ENCODE measurements at regions not wholly inside any gene's neighbourhood (a gene's known extent, or its start where the extent isn't known, plus 50 kb on each side); places are given as distances from the start of the nearest gene placed in this dataset.
"Not testable (repeated sequence)": the region's sequence is repeated elsewhere in the genome, so short reads cannot be mapped to it uniquely, and the experiment has no call there.

DNA sequence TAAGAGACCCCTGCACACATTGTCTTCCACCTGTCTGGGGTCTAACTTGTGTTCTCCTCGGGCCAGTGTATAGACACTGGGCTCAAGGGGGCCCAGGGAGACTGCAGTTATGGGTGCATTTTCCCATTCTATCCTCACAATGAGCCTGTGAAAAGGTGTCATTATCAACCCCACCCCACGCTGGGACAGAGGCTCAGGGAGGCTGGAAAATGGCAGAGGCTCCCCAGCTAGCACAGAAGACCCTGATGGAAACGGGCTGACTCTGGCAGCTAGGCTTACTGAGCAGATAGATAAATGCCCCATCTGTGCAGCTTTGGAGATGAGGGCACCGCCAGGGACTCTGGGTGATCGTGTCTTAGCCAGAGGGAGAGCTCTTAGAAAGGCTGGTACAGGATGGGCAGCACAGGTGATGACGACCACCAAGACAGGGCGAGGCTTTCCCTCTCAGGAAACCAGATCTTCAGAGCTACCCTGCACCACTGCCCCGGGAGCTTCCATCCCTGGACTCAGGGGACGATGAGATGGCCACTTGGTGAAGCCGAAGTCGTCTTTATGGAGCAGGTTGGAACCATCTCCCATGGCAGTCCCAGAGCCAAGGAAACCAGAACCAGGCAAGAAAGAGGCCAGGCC, 58.2 kb upstream of the CHST15 start:
- Histone ChIP-seq H3K4me3 (ENCODE audit: low read depth in 1 of 2, low read length in 2 of 2) (no peak overlapping the region), H3K36me3 (ENCODE audit: control insufficient read depth in 1 of 2, insufficient read depth in 2 of 2, low read length in 2 of 2) (no peaks in the 10 kb centered on the region), H3K27me3 (ENCODE audit: control insufficient read depth in 1 of 2, insufficient read depth in 2 of 2, low read length in 2 of 2) (no peaks in the 10 kb centered on the region), H3K4me1 (ENCODE audit: control insufficient read depth in 1 of 2, insufficient read depth in 2 of 2, low read length in 2 of 2) (peaks cover 24 to 25% of the 10 kb centered on the region in 2 donors), H3K27ac (ENCODE audit: low read depth, low read length) (no peak overlapping the region), H3K9ac (ENCODE audit: low read depth in 1 of 2, low read length in 2 of 2) (no peak overlapping the region), H3K9me3 (ENCODE audit: control insufficient read depth in 1 of 2, low read length in 2 of 2) (peaks cover 0 to 2% of the 10 kb centered on the region in 2 donors)

DNA sequence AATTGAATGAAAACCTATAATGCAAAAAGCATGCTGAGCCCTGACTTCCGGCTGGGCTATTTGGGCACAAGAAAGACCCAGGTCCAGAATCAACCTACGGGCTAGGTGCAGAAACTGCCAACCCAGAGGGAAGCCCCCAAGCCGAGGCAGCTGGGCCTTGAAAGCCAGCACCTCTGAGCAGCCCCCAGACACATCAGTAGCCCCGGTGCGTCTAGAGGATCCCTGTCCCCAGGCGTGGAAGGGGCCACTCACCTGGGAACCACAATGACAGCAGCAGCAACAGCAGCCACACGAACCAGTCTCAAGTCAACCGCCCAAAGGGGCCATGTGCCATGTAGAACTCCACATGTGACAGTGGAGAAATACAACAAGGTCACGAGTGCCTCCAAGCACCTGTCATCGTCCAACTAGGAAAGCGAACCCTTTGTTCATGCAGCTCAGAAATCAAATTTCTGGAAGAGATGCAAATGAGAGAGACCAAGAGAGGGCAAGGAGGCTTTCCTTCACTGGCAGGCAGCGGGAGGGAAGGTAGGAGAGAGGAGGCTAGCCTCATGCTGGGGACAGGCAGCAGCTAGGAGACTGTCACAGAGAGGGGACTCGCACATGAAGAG, 57.5 kb upstream of the CHST15 start:
- no peaks in the 10 kb centered on the region for H3K27me3 ChIP-seq (ENCODE audit: control insufficient read depth in 1 of 2, insufficient read depth in 2 of 2, low read length in 2 of 2)
- H3K27ac ChIP-seq (ENCODE audit: low read depth, low read length) = no peak overlapping the region
- no peak overlapping the region for H3K9ac ChIP-seq (ENCODE audit: low read depth in 1 of 2, low read length in 2 of 2)
- H3K4me1 ChIP-seq (ENCODE audit: control insufficient read depth in 1 of 2, insufficient read depth in 2 of 2, low read length in 2 of 2) = peaks cover 21 to 24% of the 10 kb centered on the region in 2 donors
- H3K36me3 ChIP-seq (ENCODE audit: control insufficient read depth in 1 of 2, insufficient read depth in 2 of 2, low read length in 2 of 2) = no peaks in the 10 kb centered on the region
- no peak overlapping the region for H3K4me3 ChIP-seq (ENCODE audit: low read depth in 1 of 2, low read length in 2 of 2)
- peaks cover 0 to 2% of the 10 kb centered on the region in 2 donors for H3K9me3 ChIP-seq (ENCODE audit: control insufficient read depth in 1 of 2, low read length in 2 of 2)

DNA sequence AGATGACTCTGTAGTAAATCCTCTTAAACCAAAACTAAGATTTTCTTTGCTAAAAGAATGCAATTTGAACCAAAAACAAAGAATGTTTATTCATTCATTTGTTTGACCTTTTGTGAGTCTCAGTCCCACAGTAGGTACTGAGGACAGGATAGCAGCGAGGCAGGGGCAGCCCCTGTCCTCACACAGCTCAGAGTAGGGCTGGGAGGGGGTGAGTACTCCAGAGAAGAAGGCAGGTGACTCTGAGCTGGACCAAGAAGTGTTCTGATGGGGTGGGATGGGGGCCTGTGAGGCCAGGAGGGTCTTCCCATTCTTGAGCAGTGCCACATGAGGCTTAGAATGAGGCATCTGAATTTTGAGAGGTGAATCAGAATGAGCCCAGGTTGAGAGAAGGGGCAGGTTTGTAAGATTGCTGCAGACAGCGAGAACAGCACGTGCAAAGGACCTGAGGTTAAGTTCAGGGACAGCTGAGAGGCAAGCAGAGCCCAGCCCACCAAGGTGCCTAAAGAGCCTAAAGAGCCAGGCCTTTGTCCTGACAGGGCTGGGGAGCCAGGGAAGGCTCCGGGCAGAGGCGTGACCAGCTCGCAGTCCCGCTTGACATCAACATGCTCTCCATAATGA, 56.9 kb upstream of the CHST15 start:
- no peak overlapping the region for H3K9ac ChIP-seq (ENCODE audit: low read depth in 1 of 2, low read length in 2 of 2)
- peaks cover 23 to 29% of the 10 kb centered on the region in 2 donors for H3K4me1 ChIP-seq (ENCODE audit: control insufficient read depth in 1 of 2, insufficient read depth in 2 of 2, low read length in 2 of 2)
- H3K36me3 ChIP-seq (ENCODE audit: control insufficient read depth in 1 of 2, insufficient read depth in 2 of 2, low read length in 2 of 2) = no peaks in the 10 kb centered on the region
- H3K27me3 ChIP-seq (ENCODE audit: control insufficient read depth in 1 of 2, insufficient read depth in 2 of 2, low read length in 2 of 2) = no peaks in the 10 kb centered on the region
- no peak overlapping the region for H3K27ac ChIP-seq (ENCODE audit: low read depth, low read length)
- H3K4me3 ChIP-seq (ENCODE audit: low read depth in 1 of 2, low read length in 2 of 2) = no peak overlapping the region
- H3K9me3 ChIP-seq (ENCODE audit: control insufficient read depth in 1 of 2, low read length in 2 of 2) = peaks cover 0 to 2% of the 10 kb centered on the region in 2 donors

DNA sequence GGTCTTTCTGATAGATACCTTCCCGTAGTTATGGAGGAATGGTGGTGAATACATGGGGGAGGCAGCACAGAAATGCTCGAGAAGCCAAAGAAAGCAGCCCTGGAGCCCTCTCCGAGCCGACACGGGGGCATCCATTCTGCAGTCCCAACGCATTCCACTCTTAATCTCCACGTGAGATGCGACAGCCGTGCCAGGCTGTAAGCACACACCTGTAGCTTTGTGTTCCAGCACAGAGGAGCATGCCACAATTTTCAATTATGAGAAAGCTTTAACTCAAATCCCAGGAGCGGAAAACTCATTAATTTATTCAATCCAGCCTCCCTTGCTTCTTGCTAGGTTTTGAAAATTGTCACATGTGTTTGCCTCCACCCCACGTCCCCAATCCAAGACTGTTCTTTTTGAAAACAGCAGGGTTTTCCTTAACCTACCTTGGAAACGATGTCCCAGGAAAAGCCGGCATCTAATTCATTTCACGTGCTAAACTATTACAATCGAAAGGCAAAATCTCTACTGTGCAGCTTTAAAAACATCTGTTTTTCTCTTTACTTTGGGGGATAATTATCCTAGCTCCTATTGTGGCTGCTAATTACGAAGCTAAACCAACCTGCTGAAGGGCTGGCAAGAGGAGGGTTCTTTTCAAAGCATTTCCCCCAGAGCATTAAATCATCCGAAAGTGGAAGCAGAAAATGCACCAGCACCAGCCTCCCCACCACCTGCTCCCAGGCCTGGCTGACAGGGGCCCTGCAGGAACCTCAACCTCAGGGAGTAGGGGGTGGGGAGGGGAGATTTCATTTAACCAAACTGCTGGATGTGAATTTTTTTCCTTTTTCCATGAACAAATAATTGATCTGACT, 56.0 kb upstream of the CHST15 start:
- Histone ChIP-seq H3K4me1 (ENCODE audit: control insufficient read depth in 1 of 2, insufficient read depth in 2 of 2, low read length in 2 of 2) (peaks cover 23 to 34% of the 10 kb centered on the region in 2 donors), H3K27me3 (ENCODE audit: control insufficient read depth in 1 of 2, insufficient read depth in 2 of 2, low read length in 2 of 2) (no peaks in the 10 kb centered on the region), H3K4me3 (ENCODE audit: low read depth in 1 of 2, low read length in 2 of 2) (no peak overlapping the region), H3K9ac (ENCODE audit: low read depth in 1 of 2, low read length in 2 of 2) (no peak overlapping the region), H3K36me3 (ENCODE audit: control insufficient read depth in 1 of 2, insufficient read depth in 2 of 2, low read length in 2 of 2) (no peaks in the 10 kb centered on the region), H3K9me3 (ENCODE audit: control insufficient read depth in 1 of 2, low read length in 2 of 2) (no peaks in the 10 kb centered on the region), H3K27ac (ENCODE audit: low read depth, low read length) (no peak overlapping the region)

DNA sequence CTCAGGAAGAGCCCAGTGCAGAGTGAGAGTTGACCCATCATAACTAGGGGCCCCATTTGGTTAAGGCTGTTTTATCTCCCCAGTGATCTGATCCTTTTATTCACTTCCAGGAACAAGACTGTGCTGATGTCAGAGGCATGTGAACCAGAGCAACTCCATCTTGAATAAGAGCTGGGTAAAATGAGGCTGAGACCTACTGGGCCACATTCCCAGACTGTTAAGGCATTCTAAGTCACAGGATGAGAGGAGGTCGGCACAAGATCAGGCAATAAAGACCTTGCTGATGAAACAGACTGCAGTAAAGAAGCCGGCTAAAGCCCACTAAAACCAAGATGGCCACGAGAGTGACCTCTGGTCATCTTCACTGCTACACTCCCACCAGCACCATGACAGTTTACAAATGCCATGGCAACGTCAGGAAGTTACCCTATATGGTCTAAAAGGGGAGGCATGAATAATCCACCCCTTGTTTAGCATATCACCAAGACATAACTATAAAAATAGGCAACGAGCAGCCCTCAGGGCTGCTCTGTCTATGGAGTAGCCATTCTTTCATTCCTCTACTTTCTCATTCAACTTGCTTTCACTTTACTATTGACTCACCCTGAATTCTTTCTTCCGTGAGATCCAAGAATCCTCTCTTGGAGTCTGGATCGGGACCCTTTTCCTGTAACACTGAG, 55.3 kb upstream of the CHST15 start:
- H3K9ac ChIP-seq (ENCODE audit: low read depth in 1 of 2, low read length in 2 of 2); H3K27me3 ChIP-seq (ENCODE audit: control insufficient read depth in 1 of 2, insufficient read depth in 2 of 2, low read length in 2 of 2); H3K4me3 ChIP-seq (ENCODE audit: low read depth in 1 of 2, low read length in 2 of 2); H3K27ac ChIP-seq (ENCODE audit: low read depth, low read length); H3K9me3 ChIP-seq (ENCODE audit: control insufficient read depth in 1 of 2, low read length in 2 of 2); H3K36me3 ChIP-seq (ENCODE audit: control insufficient read depth in 1 of 2, insufficient read depth in 2 of 2, low read length in 2 of 2): not testable (repeated sequence)
- peaks cover 20 to 31% of the 10 kb centered on the region in 2 donors for H3K4me1 ChIP-seq (ENCODE audit: control insufficient read depth in 1 of 2, insufficient read depth in 2 of 2, low read length in 2 of 2)

DNA sequence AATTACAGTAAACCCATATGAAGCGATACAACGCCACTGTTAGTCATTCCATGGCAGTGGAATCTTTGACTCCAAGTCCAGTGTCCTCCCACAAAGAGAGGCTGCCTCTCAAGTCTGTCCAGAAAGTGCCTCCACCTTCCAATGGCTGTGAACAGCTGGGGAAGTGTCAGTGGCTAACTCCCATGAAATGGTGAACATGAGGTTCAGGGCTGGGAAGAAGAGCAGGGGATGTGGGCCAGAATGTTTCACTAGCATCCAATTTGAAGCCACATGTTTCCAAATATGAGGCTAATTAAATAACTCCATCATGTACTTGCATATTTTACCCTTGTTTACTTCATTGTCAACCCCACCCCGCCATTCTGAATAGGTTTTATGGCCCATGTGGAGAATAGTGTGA, 53.1 kb upstream of the CHST15 start:
- H3K36me3 ChIP-seq (ENCODE audit: control insufficient read depth in 1 of 2, insufficient read depth in 2 of 2, low read length in 2 of 2) = no peaks in the 10 kb centered on the region
- no peaks in the 10 kb centered on the region for H3K27me3 ChIP-seq (ENCODE audit: control insufficient read depth in 1 of 2, insufficient read depth in 2 of 2, low read length in 2 of 2)
- no peak overlapping the region for H3K9ac ChIP-seq (ENCODE audit: low read depth in 1 of 2, low read length in 2 of 2)
- no peak overlapping the region for H3K4me3 ChIP-seq (ENCODE audit: low read depth in 1 of 2, low read length in 2 of 2)
- H3K27ac ChIP-seq (ENCODE audit: low read depth, low read length) = no peak overlapping the region
- no peaks in the 10 kb centered on the region for H3K9me3 ChIP-seq (ENCODE audit: control insufficient read depth in 1 of 2, low read length in 2 of 2)
- H3K4me1 ChIP-seq (ENCODE audit: control insufficient read depth in 1 of 2, insufficient read depth in 2 of 2, low read length in 2 of 2) = peaks cover 3 to 16% of the 10 kb centered on the region in 2 donors

DNA sequence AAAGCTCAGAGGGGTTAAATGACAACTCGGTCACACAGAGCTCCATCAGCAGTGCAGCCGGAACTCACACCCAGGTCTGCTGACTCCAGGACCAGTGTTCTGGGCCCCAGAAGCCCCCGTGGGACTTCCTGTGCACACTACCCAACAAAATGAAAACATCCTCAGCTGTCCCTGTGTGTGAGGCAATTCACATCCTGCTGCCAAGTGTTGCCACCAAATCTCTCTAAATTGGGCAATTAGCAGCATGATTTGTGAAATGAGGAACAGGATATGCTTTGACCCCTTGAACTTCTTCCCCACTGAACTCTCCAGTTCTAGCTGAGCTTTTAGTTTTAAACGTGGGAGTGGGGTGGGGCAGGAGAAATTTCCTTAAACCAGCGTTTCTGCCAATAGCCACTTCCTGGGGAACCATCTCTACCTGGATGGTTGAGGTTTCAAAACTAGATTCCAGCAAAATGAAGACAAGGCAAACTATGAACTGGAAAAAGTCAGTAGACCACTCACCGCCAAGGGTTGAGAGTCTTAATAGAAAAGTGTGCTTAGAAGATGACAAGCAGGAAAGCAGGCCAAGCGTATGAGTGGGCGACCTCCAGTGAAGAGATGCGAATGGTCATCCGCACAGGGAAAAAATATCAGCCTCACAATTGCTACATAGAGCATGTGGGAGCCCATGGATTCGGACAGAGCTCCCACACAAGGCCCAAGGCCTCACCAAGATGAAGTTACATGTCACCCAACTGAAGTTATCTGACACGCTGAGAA, 51.9 kb upstream of the CHST15 start:
- no peak overlapping the region for H3K27ac ChIP-seq (ENCODE audit: low read depth, low read length)
- H3K36me3 ChIP-seq (ENCODE audit: control insufficient read depth in 1 of 2, insufficient read depth in 2 of 2, low read length in 2 of 2) = no peaks in the 10 kb centered on the region
- H3K27me3 ChIP-seq (ENCODE audit: control insufficient read depth in 1 of 2, insufficient read depth in 2 of 2, low read length in 2 of 2) = no peaks in the 10 kb centered on the region
- peaks cover 3 to 16% of the 10 kb centered on the region in 2 donors for H3K4me1 ChIP-seq (ENCODE audit: control insufficient read depth in 1 of 2, insufficient read depth in 2 of 2, low read length in 2 of 2)
- no peak overlapping the region for H3K9ac ChIP-seq (ENCODE audit: low read depth in 1 of 2, low read length in 2 of 2)
- H3K4me3 ChIP-seq (ENCODE audit: low read depth in 1 of 2, low read length in 2 of 2) = no peak overlapping the region
- H3K9me3 ChIP-seq (ENCODE audit: control insufficient read depth in 1 of 2, low read length in 2 of 2) = no peaks in the 10 kb centered on the region

DNA sequence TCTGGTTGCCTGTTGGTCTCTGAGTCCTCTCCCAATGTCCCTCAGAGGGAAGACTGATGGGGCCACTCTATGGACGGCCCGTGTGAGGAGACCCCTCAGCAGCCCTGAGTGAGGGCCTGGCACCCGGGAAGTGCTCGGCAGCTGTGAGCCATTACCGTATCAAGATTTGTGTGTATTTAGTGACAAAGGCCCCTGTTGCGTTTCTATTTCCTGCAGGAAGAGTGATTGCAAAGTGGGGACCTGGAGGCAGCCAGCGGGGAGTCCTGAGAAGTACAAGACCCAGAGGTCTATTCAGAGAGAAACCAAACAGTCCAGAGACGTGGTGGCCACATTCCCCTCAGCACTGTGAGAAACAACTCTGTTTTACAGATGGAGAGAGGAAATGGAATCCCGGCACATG, 51.1 kb upstream of the CHST15 start:
- no peaks in the 10 kb centered on the region for H3K27me3 ChIP-seq (ENCODE audit: control insufficient read depth in 1 of 2, insufficient read depth in 2 of 2, low read length in 2 of 2)
- no peaks in the 10 kb centered on the region for H3K9me3 ChIP-seq (ENCODE audit: control insufficient read depth in 1 of 2, low read length in 2 of 2)
- H3K4me1 ChIP-seq (ENCODE audit: control insufficient read depth in 1 of 2, insufficient read depth in 2 of 2, low read length in 2 of 2) = peaks cover 3 to 16% of the 10 kb centered on the region in 2 donors
- H3K9ac ChIP-seq (ENCODE audit: low read depth in 1 of 2, low read length in 2 of 2) = no peak overlapping the region
- no peaks in the 10 kb centered on the region for H3K36me3 ChIP-seq (ENCODE audit: control insufficient read depth in 1 of 2, insufficient read depth in 2 of 2, low read length in 2 of 2)
- H3K27ac ChIP-seq (ENCODE audit: low read depth, low read length) = no peak overlapping the region
- H3K4me3 ChIP-seq (ENCODE audit: low read depth in 1 of 2, low read length in 2 of 2) = no peak overlapping the region

DNA sequence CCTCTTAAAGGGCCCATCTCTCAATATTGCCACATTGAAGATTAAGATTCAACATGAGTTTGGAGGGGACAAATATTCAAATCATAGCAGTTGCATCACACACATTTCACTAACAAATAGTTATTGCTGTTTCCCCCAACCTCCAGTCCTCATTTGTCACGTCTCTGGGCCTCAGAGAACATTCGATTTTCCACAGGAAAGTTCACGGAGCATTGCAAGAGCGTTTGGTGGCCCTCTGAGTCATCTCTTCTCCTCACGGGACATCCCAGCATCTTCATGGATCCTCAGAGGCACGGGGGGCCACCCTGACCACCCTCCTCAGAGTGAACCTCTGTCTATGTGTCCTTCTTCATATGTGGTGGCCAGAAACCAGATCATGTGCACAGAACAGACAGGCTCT, 50.3 kb upstream of the CHST15 start:
- no peaks in the 10 kb centered on the region for H3K36me3 ChIP-seq (ENCODE audit: control insufficient read depth in 1 of 2, insufficient read depth in 2 of 2, low read length in 2 of 2)
- no peak overlapping the region for H3K4me3 ChIP-seq (ENCODE audit: low read depth in 1 of 2, low read length in 2 of 2)
- no peaks in the 10 kb centered on the region for H3K9me3 ChIP-seq (ENCODE audit: control insufficient read depth in 1 of 2, low read length in 2 of 2)
- no peak overlapping the region for H3K27ac ChIP-seq (ENCODE audit: low read depth, low read length)
- no peak overlapping the region for H3K9ac ChIP-seq (ENCODE audit: low read depth in 1 of 2, low read length in 2 of 2)
- peaks cover 3 to 14% of the 10 kb centered on the region in 2 donors for H3K4me1 ChIP-seq (ENCODE audit: control insufficient read depth in 1 of 2, insufficient read depth in 2 of 2, low read length in 2 of 2)
- no peaks in the 10 kb centered on the region for H3K27me3 ChIP-seq (ENCODE audit: control insufficient read depth in 1 of 2, insufficient read depth in 2 of 2, low read length in 2 of 2)
